ENCODE measurements at regions not wholly inside any gene's neighbourhood (a gene's known extent, or its start where the extent isn't known, plus 50 kb on each side); places are given as distances from the start of the nearest gene placed in this dataset.

DNA sequence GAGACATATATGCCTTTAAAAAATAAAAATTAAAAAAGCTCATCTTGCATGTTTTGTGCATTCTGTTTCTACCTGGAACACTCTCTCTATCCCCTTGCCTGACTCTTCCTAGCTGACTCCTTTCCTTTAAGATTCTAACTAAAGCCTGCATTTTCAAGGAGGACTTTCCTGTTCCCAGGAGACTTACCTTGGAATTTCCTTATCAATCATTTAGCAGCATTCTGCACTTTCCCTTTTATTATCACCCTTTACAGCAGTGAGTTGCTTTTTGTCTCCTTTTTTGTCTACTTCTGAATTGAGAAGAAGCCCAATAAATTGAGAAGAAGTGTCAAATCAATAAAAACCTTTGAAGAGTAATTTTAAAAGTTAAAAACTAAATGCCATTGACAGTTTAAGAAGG is 142.2 kb upstream of the TMEM196 start:
- no peak for TF ChIP-seq POLR2A (IDR thresholded peaks at IDR 0.05; ENCODE audit: low read length)
- TF ChIP-seq GATA1 (IDR thresholded peaks at IDR 0.05; ENCODE audit: low read depth, low read length): no peak

Measured in erythroblast (primary cell).